Calu3 (cell line): ENCODE measurements at regions not wholly inside any gene's neighbourhood (a gene's known extent, or its start where the extent isn't known, plus 50 kb on each side); places are given as distances from the start of the nearest gene placed in this dataset.

Experiments used
- BruUV-seq: library from RNA; stranded (reverse); fragments of 400-500 nt; replicated peaks from 2 replicates; lab custom pipeline; 2021; lab: Mats Ljungman, UMichigan
- CTCF ChIA-PET: fragments of 300-600 bp; sonication (Branson Sonifier 250); formaldehyde crosslinking; loops from one replicate; lab custom pipeline; 2022; ENCODE audit warnings: antibody characterized with exemption; lab: Charles Lee
- DNase-seq: peaks from one replicate; pipeline ENCODE4 v3.0.0; 2022
- H3K27ac Mint-ChIP-seq: one replicate; pipeline ENCODE4 v1.8.0; 2022; ENCODE audit warnings: mixed read lengths; ENCODE audit not compliant: unreplicated experiment
- H3K27me3 Mint-ChIP-seq: one replicate; pipeline ENCODE4 v1.8.0; 2022; ENCODE audit warnings: mixed read lengths; ENCODE audit not compliant: unreplicated experiment
- H3K36me3 Mint-ChIP-seq: one replicate; pipeline ENCODE4 v1.8.0; 2022; ENCODE audit warnings: mild to moderate bottlenecking, moderate library complexity, mixed read lengths; ENCODE audit not compliant: insufficient read depth, unreplicated experiment
- H3K4me1 Mint-ChIP-seq: one replicate; pipeline ENCODE4 v1.8.0; 2022; ENCODE audit warnings: mild to moderate bottlenecking, low read depth, mixed read lengths; ENCODE audit not compliant: unreplicated experiment
- H3K4me3 Mint-ChIP-seq: one replicate; pipeline ENCODE4 v1.8.0; 2022; ENCODE audit warnings: mild to moderate bottlenecking, low read depth, moderate library complexity, mixed read lengths; ENCODE audit not compliant: unreplicated experiment
- H3K9me3 Mint-ChIP-seq: one replicate; pipeline ENCODE4 v1.8.0; 2022; ENCODE audit warnings: low read depth, mixed read lengths; ENCODE audit not compliant: unreplicated experiment
- intact Hi-C: fragments of 100-400 bp; cut with micrococcal nuclease; formaldehyde crosslinking; loops from one replicate; pipeline ENCODE4 v1.10.0; 2022; ENCODE audit not compliant: unreplicated experiment
- TF ChIP-seq, protein P1 (sequence below): fragments of 200-600 bp; IDR thresholded peaks from one replicate; pipeline ENCODE4 v1.8.0; 2022; ENCODE audit warnings: antibody characterized with exemption; ENCODE audit not compliant: unreplicated experiment

DNA sequence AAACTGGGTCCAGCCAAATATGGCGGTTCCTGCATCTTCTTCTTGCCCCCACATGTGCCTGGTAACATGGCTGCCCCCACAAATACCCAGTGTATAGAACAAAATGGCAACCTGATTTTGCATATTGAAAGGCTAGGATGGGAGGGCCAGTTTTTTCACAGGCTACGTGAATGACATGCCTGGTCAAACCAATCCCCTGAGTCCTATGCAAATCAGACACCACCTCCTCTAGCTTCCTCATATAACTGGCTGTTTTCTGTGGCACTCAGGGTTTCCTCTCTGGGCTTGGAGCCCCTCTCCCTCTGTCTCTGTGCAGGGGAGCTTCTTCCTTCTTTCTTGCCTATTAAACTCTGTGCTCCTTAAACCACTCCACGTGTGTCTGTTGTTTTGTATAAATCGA is 372.1 kb downstream of the KIF16B start:
- no peaks in the 10 kb centered on the region for H3K27me3 Mint-ChIP-seq
- TF ChIP-seq, protein P1, sequence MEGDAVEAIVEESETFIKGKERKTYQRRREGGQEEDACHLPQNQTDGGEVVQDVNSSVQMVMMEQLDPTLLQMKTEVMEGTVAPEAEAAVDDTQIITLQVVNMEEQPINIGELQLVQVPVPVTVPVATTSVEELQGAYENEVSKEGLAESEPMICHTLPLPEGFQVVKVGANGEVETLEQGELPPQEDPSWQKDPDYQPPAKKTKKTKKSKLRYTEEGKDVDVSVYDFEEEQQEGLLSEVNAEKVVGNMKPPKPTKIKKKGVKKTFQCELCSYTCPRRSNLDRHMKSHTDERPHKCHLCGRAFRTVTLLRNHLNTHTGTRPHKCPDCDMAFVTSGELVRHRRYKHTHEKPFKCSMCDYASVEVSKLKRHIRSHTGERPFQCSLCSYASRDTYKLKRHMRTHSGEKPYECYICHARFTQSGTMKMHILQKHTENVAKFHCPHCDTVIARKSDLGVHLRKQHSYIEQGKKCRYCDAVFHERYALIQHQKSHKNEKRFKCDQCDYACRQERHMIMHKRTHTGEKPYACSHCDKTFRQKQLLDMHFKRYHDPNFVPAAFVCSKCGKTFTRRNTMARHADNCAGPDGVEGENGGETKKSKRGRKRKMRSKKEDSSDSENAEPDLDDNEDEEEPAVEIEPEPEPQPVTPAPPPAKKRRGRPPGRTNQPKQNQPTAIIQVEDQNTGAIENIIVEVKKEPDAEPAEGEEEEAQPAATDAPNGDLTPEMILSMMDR, result no peak
- no peaks in the 10 kb centered on the region for H3K4me1 Mint-ChIP-seq
- intact Hi-C loops, result no loop called here
- CTCF ChIA-PET, result interaction anchor here (0.7 kb wide), 1 partner anchor 231 kb away, joined by 4 read pairs; no protein-coding TSS in a partner anchor
- H3K9me3 Mint-ChIP-seq, result no peaks in the 10 kb centered on the region
- no peaks in the 10 kb centered on the region for H3K36me3 Mint-ChIP-seq
- no peak for DNase-seq
- H3K27ac Mint-ChIP-seq, result no peak overlapping the region
- H3K4me3 Mint-ChIP-seq, result no peak overlapping the region
- no TSS peak for BruUV-seq

DNA sequence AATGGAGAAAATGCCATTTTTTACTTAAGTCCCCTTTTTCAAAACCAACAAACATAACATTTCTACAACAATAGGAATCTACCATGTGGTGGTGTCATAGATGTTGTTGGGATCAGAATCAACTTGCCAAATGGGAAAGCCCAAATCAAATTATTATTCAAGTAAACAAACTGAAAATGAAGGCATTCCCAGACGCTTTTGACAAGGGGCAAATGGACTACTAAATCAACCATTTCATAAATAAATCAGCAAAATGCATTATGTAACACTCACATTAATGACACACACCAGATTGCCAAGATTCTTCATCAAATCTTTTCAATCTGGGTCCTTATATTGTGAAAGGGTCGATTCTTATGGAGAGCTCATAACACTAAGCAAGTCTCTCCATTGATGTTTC is 375.6 kb downstream of the KIF16B start:
- Mint-ChIP-seq H3K27ac (no peak overlapping the region), H3K27me3 (no peaks in the 10 kb centered on the region), H3K4me1 (no peaks in the 10 kb centered on the region), H3K9me3 (no peaks in the 10 kb centered on the region), H3K4me3 (no peak overlapping the region), H3K36me3 (no peaks in the 10 kb centered on the region)
- CTCF ChIA-PET, result no interaction called here
- TF ChIP-seq, protein P1, result no peak
- no peak for DNase-seq
- intact Hi-C loops, result no loop called here
- no TSS peak for BruUV-seq

DNA sequence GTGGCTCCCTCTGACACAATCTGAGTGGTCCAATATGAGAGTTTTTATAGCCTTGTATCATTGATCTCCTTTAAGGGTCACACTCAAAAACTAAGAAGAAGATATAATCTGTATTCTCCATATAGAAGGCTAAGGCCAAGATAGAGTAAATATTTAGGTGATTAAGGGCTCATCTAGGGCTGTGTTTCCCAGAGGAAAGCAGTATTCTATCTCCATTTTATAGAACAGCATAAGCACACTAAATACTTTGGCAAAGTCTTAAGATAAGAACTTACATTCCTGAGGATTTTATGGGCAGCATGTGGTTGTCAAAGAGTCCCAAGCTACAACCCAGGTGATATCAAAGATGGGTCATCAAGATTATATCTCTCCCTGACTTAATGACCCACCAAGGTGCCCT is 377.6 kb downstream of the KIF16B start:
- H3K4me3 Mint-ChIP-seq, result no peak overlapping the region
- H3K4me1 Mint-ChIP-seq, result no peaks in the 10 kb centered on the region
- H3K27me3 Mint-ChIP-seq, result no peaks in the 10 kb centered on the region
- no TSS peak for BruUV-seq
- DNase-seq, result no peak
- H3K9me3 Mint-ChIP-seq, result no peaks in the 10 kb centered on the region
- CTCF ChIA-PET, result no interaction called here
- intact Hi-C loops, result no loop called here
- H3K27ac Mint-ChIP-seq, result no peak overlapping the region
- TF ChIP-seq, protein P1, result no peak
- H3K36me3 Mint-ChIP-seq, result no peaks in the 10 kb centered on the region

DNA sequence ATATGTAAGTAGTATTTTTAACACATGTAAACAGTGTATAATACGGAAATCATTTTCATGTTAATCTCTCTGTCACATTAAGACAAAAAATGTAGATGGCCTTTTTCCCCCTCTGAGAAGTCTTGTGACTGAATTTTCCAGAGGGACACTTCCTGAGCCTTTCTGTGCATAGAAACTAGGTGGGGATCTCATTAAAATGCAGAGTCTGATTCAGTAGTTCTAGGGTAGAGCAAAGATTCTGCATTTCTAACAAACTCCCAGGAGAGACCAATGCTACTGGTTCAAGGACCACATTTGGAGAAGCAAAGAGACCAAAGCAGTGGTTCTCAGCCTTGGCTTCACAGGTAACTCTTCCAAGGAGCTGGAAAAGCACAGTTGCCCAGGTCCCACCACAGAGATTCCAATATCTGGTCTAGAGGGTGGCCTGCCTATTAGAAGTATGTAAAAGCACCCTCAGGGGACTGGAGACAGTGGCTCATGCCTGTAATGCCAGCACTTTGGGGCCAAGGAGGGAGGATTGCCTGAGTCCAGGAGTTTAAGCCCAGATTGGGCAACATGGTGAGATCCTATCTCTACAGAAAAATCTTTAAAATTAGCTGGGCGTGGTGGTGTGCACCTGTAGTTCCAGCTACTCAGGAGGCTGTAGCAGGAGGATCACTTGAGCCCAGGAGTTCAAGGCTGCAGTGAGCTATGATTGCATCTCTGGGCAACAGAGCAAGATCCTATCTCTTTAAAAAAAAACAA is 378.5 kb downstream of the KIF16B start:
- no peak for DNase-seq
- TF ChIP-seq, protein P1, result no peak
- H3K27me3 Mint-ChIP-seq, result no peaks in the 10 kb centered on the region
- H3K4me1 Mint-ChIP-seq, result no peaks in the 10 kb centered on the region
- CTCF ChIA-PET, result no interaction called here
- no peak overlapping the region for H3K4me3 Mint-ChIP-seq
- no peaks in the 10 kb centered on the region for H3K36me3 Mint-ChIP-seq
- no peak overlapping the region for H3K27ac Mint-ChIP-seq
- no TSS peak for BruUV-seq
- intact Hi-C loops, result no loop called here
- no peaks in the 10 kb centered on the region for H3K9me3 Mint-ChIP-seq
